EH (cell line): ENCODE measurements at regions not wholly inside any gene's neighbourhood (a gene's known extent, or its start where the extent isn't known, plus 50 kb on each side); places are given as distances from the start of the nearest gene placed in this dataset.
"Not testable (repeated sequence)": the region's sequence is repeated elsewhere in the genome, so short reads cannot be mapped to it uniquely, and the experiment has no call there.

Experiments
- DNase-seq: peaks from one replicate; pipeline ENCODE4 v3.0.0-alpha.2; 2015; ENCODE audit warnings: low read depth

DNA sequence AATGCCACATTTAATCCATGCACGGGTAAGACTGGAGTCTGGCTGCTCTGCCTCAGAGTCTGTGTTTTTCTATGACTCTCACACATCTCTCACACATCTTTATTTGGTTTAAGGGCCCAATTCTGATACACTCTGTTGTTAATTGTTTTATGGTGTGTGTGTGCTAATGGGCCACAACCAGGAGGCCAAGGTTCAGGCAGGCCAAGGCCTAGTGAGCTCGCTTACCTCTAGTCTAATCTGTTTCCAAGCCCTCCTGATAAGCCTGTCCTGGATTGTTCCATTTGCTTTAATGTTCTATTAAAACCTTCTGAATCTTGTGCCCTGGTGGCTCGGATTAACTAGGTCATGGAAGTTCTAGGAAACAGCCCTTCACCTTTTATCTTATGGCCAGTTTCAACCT is 445.4 kb upstream of the DPH6 start:
- DNase-seq: no peak

DNA sequence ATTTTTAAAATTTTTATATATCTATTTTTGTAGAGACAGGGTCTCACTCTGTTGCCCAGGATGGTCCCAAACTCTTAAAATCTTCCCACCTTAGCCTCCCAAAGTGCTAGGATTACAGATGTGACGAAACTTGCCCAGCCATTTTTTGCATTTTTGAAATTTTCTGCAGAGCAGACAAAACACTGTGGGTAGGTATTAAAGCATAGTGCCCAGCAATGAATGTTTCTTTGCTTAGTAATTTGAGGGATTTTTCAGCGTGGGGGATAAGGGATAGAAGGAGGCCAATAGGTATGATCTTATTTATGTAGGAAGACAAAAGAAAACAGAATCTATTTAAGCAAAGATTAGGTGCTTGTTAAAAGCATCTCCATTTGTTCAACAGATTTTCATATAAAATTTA is 446.8 kb upstream of the DPH6 start:
- DNase-seq: peak; percentile 3

DNA sequence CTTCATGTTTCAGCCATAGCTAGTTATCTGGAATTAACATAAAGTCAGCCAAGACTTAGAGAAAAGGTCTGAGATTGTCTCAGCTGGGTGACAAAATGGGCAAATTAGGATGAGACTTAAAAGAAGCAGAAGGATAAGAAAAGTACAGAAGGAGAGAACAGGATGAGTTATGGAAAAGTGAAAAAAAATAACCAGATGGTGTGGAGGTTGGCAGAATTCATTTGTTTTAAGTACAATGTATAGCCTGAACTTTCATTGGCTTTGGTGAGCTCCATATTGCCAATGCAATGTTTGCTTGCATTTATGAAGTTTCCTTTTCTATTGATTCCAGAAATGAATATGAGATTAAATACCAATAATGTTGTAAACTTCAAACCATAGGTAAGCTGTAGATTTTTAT is 447.2 kb upstream of the DPH6 start:
- no peak for DNase-seq

DNA sequence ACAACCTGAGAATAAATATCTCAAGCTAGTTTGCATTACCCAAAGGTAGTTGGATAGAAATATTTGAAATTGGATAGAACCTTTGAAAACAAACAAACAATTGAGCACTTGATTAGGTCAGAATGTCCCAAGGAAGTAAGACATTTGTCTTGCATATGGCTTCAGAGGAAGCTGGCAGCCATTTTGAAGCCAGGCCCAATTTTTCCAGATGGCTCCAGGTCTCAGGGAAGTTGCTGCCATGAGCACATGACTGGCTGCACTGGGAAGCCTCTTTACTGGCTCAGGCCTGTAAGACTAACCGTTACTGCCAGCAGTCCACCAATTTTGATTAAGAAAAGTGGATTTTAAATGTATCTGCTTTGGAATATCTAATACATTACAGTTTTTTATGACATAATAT is 448.9 kb upstream of the DPH6 start:
- DNase-seq: no peak

DNA sequence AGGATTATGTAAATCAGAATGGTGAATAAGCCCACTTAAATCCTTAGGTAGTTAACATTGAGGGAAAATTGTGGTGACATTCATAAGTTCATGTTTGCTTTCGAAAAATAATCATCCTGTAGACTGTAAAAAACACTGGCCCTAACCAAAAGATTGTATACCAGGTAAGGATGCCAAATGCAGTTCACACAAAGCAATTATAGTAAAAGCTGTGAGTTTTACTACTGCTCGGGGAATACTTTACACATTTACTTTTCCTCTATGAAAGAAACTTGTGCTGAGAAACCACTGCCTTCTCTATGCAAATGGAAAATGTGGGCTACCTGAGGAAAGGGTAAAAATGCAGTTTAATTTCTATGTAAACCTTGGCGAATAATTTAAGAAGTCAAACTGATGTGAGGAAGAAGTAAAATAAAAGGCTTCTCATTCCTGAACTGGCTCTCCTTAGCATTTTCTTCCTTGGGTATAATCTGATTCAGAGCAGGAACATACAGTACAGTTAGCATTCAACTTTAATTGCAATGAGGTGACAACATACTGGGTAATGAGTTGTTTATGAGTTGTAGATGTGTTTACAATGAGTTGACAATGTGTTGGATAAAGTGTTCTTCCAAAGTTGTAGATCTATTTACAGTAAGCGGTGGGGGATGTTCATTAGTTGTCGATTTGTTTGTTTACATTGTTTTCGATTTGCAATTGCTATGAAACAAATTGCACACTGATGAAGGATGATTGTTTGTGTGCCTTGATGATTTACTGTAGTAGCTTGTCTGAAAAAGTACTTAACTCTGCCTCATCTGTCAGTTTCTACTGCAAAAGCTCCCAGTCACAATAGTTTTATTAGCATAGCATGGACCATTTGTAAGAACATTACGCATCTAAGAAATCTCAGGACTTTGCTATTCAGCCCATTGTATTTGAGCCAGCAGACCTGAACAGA is 453.0 kb upstream of the DPH6 start:
- DNase-seq: no peak

DNA sequence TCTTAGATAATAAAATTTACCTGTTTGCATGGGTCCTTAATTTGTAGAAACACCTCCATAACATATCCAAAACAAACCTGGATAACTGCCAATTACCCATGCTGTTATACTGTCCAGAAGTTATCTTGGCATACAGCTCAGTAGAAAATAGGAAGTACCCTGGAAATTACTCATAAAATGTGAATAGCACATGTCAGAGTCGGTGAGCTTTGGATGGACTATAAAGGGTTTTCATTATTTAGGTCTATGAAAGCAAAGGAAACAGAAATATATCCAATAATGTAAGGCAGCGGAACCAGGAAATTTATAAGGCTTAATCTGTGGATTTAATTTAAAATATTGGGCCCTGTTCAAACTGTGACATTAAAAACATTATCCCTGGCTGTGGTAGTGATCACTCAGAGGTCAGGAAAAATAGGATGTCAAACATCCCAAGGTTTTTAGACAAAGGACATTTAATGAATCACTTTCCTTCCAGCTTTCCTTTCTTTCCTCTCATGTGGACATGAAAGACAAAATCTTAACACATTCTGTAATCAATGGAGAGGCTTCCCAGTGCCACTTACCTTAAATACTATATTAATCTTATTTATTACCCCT is 459.0 kb upstream of the DPH6 start:
- DNase-seq: no peak

DNA sequence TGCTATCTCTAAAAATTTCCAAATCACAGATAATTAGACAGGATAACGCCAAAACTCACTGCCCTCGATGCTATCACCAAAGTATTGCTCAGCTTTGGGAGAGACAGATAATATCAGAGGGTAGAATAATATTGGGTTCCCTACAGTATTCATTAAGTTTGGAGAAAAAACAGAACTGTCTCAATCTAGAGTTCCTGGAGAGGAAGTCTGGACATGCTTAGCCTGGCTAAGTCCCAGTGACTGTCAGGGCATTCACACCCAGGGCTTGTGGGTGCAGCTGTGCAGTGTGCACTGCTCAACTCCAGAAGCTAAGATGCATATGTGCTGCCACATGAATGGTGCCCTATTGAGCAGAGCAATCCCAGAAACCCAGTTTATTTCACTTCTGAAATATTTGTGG is 459.6 kb upstream of the DPH6 start:
- no peak for DNase-seq

DNA sequence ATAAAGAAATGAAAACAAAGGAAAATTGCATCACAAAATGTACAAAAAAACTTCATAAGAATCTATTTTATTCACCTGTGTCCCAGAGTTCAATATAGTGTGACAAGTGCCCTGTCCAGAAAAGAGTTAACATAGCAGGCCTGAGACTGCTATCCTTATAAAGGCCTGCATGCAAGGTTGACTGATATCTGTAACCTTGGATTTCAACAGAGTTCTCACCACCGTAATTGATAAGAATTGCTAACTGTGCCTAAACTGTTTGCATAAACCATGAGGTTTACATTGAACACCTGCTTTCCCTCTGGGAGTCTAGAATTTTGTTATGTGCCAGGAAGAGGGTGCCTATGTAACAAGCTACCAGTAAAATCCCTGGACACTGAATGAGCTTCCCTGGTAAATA is 461.7 kb upstream of the DPH6 start:
- DNase-seq: no peak

DNA sequence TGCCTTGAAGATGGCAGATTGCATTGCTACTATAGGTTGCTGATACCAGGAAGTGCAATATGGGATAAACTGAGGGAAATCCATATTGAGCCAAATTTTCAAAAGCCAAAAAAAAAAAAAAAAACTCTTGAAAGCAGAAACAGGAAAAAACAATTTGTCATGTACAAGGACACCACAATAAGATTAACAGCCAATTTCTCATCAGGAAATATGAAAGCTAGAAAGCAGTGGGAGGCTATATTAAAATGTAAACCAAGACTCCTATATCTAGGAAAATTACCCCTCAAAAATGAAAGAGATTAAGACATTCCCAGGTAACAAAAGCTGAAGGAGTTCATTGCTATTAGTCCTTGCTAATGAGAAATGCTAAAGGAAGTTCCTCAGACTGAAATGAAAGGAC is 462.8 kb upstream of the DPH6 start:
- no peak for DNase-seq

DNA sequence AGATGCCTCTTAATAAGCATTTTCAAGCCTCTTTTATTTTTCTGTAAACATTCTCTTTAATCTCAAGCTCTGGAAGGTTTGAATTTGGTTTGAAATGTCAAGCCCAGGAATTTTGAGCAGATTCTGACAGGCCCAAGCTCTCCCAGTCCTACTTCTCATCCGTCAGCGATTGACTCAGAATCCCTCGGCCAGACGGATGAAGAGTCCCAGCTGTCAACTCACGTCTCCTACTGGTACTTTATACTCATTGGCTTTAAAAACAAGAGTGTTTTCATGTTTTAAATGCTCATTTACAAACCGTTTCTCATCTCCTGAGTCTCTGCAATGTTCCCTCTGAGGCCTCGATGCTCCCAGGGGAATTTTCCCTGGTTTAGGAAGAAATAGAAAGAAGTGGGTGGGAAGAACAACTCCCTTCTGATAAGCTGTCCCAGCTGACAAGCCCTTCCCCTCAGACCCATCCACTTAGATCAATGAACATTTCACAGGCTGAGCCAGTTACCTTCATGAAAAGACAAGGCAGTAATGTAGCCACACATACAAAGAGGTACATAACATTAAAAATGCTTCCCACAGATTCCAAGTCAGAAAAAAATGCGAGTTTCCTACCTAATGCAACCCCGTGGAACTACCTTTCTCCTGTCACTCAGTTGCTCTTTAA is 478.2 kb upstream of the DPH6 start:
- no peak for DNase-seq

DNA sequence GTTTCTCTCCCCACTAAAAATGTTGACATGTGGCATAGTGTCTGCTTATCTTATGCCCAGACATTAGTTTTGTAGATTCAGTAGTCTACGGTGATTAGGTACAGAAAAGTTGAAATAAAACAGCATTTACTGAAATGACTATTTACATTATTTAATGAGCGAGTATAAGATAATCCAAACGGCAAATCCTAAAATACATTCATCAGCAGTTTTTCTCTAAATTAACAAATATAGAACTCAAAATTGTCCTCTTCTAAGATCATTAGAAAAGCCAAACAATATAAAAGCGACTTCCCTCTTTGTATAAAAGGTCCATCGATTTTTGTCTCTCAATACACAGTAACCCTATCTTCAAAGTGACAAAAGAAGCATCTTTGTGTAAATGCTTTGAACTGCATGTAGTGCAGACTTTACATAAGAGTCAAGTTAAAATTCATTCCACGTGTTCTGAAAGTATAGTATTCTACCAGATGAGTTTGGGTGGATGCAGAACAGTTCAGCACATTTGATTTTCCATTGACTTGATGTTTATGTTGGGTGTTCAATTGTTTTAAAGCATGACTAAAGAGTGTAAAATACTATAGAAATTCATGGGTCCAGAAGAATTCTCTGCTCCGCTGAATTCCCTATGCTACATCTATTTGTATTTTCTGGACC is 480.8 kb upstream of the DPH6 start:
- no peak for DNase-seq

DNA sequence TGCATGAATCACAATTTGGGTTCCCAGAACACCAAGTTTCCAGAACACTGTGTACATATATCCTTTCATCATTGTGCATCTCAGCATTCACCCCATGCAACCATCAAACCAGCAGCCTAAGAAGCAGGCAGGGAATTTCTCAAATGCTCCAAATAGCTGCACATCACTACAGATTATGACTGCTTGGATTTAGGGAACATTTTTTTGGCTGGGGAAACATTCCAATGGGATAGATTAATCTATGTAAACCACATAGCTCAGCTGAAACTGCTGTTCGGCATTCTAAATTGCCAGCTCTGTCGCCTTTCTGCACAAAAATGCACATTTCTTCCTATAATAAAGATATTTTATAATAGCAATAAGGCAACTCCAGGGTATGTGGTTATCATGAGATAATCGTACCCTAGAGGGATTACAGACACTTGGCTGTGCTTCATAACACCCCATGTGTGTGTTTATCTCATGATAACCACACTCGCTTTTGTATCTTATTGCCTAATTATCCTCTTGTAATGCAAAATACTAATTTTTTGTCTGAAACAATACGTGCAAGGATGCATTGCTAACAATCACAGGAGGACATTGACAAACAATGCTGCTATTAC is 483.7 kb upstream of the DPH6 start:
- peak; percentile 95 for DNase-seq

DNA sequence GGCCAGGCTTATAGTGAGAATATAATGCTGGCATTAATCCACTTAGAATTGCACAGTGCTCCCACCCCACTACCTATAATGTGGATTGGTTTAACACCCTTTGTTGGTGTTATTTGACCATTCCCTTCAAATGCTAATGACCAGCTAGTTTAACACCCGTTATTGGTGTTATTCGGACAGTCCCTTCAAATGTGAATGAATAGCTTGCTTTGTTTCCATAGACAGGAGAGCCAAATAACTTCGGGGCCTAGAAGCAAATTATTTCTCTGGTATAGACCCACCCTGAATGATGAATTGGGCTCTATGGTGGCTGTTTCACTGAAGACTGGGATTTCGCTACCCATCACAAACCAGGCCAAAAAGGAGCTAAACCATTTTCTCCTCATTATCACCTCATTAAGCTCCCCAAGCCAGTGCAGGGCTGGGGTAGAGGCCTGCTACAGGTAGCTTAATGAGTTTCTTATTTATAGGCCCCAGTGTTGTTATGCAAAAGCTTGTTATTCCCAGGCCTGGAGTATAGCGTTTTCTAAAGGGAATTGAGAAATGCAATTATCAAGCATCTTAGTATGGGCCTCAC is 494.1 kb upstream of the DPH6 start:
- DNase-seq: no peak

DNA sequence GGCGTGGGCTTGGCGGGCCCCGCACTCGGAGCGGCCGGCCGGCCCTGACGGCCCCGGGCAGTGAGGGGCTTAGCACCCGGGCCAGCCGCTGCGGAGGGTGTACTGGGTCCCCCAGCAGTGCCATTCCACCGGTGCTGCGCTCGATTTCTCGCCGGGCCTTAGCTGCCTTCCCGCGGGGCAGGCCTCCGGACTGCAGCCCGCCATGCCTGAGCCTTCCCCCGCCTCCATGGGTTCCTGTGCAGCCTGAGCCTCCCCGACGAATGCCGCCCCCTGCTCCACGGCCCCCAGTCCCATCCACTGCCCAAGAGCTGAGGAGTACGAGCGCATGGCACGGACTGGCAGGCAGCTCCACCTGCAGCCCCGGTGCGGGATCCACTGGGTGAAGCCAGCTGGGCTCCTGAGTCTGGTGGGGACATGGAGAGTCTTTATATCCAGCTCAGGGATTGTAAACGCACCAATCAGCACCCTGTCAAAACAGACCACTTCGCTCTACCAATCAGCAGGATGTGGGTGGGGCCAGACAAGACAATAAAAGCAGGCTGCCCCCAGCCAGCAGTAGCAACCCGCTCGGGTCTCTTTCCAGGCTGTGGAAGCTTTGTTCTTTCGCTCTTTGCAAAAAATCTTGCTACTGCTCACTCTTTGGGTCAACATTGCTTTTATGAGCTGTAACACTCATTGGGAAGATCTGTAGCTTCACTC is 501.2 kb upstream of the DPH6 start:
- not testable (repeated sequence) for DNase-seq

DNA sequence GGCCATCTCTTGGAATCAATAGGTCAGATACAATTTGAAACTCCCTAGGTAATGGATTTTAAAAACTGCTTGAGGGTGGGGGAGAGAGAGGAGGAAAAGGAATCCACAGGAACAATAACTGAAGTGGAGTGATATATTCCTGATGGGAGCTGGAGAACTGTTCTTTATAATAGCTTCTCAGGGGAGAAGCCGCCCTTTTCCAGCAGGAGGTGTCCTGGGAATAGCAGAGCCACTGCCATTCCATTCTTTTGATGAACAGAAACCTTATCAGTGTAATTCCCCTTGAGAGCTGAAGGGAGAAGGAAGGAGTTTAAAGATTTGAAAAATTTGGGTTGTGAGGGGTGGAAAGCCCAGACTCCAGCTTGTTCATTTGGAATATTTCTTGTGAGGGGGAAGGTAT is 504.9 kb upstream of the DPH6 start:
- DNase-seq: peak; percentile 9

DNA sequence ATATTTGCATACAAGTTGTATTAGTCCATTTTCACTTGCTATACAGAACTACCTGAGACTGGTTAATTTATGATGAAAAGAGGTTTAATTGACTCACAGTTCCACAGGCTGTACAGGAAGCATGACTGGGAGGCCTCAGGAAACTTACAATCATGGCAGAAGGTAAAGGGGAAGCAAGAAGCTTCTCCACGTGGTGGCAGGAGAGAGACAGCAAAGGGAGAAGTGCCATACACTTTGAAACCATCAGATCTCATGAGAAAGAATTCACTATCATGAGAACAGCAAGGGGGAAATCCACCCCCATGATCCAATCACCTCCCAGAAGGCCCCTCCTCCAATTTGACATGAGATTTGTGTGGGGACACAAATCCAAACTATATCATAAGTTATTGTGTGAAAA is 506.7 kb upstream of the DPH6 start:
- peak; percentile 31 for DNase-seq

DNA sequence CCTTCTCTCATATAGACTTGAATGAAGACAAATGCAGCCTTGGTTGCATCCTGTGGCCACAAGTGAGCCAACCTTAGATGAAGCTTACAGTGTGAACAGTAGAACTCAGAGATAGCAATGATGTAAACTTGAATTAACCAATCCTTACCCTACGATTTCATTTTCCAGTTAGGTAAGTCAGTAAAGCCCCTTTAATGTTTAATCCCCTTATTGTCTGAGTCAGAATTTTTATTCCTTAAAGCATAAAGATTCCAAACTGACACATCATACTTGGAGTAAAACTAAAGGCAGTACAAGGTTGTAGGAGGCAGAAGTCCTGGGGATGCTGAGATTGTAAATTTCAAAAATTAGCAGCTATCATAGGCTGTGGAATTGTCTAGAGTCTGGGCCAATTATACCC is 507.8 kb upstream of the DPH6 start:
- peak; percentile 14 for DNase-seq

DNA sequence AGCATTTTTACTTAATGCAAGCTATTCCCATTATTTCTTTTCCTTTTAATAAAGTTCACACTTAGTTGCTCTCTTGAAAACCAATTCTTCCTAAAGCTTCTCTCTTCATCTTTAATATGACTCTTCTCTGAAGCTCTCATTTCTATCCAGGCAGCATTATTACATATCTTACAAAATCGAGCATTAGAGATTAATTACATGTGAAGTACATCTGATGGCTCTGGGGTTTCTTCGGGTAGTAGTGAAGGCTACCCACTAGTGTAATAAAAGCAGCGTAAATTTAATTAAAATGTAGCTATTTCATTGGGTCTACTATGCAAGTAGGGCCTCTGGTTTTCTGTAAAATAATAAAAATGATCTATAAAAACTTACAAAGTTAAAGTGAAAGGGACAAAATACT is 513.6 kb upstream of the DPH6 start:
- DNase-seq: no peak

DNA sequence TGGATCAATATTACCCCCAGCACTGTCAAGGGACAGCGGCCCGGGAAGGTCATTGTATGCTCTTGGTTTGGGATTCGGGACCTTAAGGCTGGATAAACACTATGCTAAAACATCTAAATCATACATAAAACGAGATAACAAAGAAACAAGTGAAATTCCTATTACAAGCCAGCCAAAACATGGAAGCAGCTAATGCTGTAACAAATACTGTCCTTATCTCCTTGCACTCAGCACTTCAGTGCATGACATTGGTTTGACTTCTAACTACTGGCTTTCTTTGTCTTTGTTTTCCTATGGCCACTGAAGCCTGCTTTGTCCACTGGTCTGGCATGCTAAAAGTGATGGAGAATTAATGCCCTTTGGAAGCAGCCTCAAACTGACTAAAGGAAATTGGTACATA is 516.4 kb upstream of the DPH6 start:
- DNase-seq: no peak

DNA sequence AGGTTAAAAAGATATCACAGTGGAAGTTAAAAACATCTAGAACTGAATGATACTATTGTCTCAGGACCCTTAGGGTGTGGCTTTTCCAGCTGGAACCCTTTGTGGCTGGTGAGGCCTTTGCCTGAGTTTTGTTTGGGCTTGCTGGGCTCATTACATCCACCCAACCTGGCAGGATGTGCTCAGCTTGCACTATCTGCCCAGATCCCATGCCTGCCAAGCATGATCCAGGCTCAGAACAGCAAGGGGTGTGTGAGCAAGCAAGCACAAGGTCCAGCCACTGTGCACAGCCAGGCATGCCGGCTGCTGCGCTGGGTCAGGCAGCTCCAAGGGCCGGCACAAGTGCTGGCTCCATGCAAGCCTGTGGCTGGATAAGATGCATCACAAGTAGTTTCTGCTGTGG is 512.7 kb upstream of the CDIN1 start:
- no peak for DNase-seq
